Keratinocyte (primary cell): ENCODE measurements at regions not wholly inside any gene's neighbourhood (a gene's known extent, or its start where the extent isn't known, plus 50 kb on each side); places are given as distances from the start of the nearest gene placed in this dataset.

Experiments used
- DNase-seq: peaks from one replicate; pipeline ENCODE4 v3.0.0-alpha.2; 2011; ENCODE audit warnings: low read depth, missing footprints, low spot score
- FAIRE-seq: peaks from 2 replicates; lab custom pipeline; 2011; peaks lifted over from hg19 to GRCh38; lab: Jason Lieb, UNC
- H2AFZ ChIP-seq: 2 replicates; pipeline ENCODE4 v1.6.0; 2012; ENCODE audit warnings: low read length, control low read depth, inconsistent platforms; ENCODE audit not compliant: control insufficient read depth
- H3K27ac ChIP-seq: 2 replicates; pipeline ENCODE4 v1.5.1; 2011; ENCODE audit warnings: low read length; ENCODE audit not compliant: control insufficient read depth, insufficient read depth
- H3K27me3 ChIP-seq: 3 replicates; pipeline ENCODE4 v1.6.0; 2011; ENCODE audit warnings: low read length; ENCODE audit not compliant: control insufficient read depth, insufficient read depth; ENCODE audit errors: extremely low read depth
- H3K36me3 ChIP-seq, 2 experiments: 2 replicates in 1 of 2; 3 replicates in 1 of 2; pipeline ENCODE4 v1.5.1; 2011; ENCODE audit warnings: low read length in 2 of 2, mild to moderate bottlenecking in 1 of 2; ENCODE audit not compliant: control insufficient read depth in 2 of 2, insufficient read depth in 2 of 2; ENCODE audit errors: extremely low read depth in 1 of 2
- H3K4me1 ChIP-seq: 3 replicates; pipeline ENCODE4 v1.5.1; 2011; ENCODE audit warnings: low read length; ENCODE audit not compliant: control insufficient read depth, insufficient read depth; ENCODE audit errors: extremely low read depth
- H3K4me2 ChIP-seq: 3 replicates; pipeline ENCODE4 v1.6.0; 2011; ENCODE audit warnings: low read depth, low read length; ENCODE audit not compliant: control insufficient read depth, insufficient read depth; ENCODE audit errors: extremely low read depth
- H3K4me3 ChIP-seq, 3 experiments: fragments of 200-600 bp in 1 of 3; sonication (generic) in 1 of 3; 2 replicates in 2 of 3; 3 replicates in 1 of 3; pipeline ENCODE4 v1.5.1; 2011 to 2016; ENCODE audit warnings: low read length in 3 of 3, mild to moderate bottlenecking in 3 of 3, control low read depth in 2 of 3, inconsistent platforms in 1 of 3, low read depth in 1 of 3, mixed read lengths in 1 of 3, mixed run types in 1 of 3, moderate library complexity in 1 of 3; ENCODE audit not compliant: control insufficient read depth in 2 of 3, insufficient read depth in 2 of 3; ENCODE audit errors: extremely low read depth in 1 of 3
- H3K79me2 ChIP-seq: 2 replicates; pipeline ENCODE4 v1.6.0; 2012; ENCODE audit warnings: low read length; ENCODE audit not compliant: control insufficient read depth, insufficient read depth
- H3K9ac ChIP-seq: 3 replicates; pipeline ENCODE4 v1.6.0; 2011; ENCODE audit warnings: low read length; ENCODE audit not compliant: control insufficient read depth, insufficient read depth; ENCODE audit errors: extremely low read depth
- H3K9me1 ChIP-seq: 3 replicates; pipeline ENCODE4 v1.6.0; 2011; ENCODE audit warnings: low read length; ENCODE audit not compliant: control insufficient read depth, insufficient read depth; ENCODE audit errors: extremely low read depth
- H3K9me3 ChIP-seq: 2 replicates; pipeline ENCODE4 v1.5.1; 2012; ENCODE audit warnings: low read depth, low read length; ENCODE audit not compliant: control insufficient read depth
- H4K20me1 ChIP-seq: 3 replicates; pipeline ENCODE4 v1.6.0; 2011; ENCODE audit warnings: low read length; ENCODE audit not compliant: control insufficient read depth, insufficient read depth; ENCODE audit errors: extremely low read depth
- CTCF ChIP-seq, 3 experiments: IDR thresholded peaks in 1 of 3; conservative IDR thresholded peaks in 1 of 3; optimal IDR thresholded peaks in 1 of 3; 2 replicates in 2 of 3; 3 replicates in 1 of 3; pipeline versions ENCODE3 to v1.5.1; 2011; ENCODE audit warnings: low read length in 3 of 3, mild to moderate bottlenecking in 3 of 3, moderate library complexity in 2 of 3, control low read depth in 1 of 3, inconsistent platforms in 1 of 3; ENCODE audit not compliant: insufficient read depth in 2 of 3; ENCODE audit errors: extremely low read depth in 1 of 3
- EZH2 ChIP-seq: IDR thresholded peaks from one replicate; pipeline ENCODE4 v1.6.1; 2012; ENCODE audit warnings: inconsistent platforms, mild to moderate bottlenecking, low read length, moderate library complexity
- dilution Hi-C: fragments of 300-500 bp; cut with MboI; formaldehyde crosslinking; loops from one replicate; pipeline ENCODE4 v1.7.0; 2020; ENCODE audit warnings: low sequenced_read_pairs; ENCODE audit not compliant: extremely low pct_ligation_motif_present

GRCh38 chr3:180316321-180316720 is 279.6 kb upstream of the PEX5L start:
- Histone ChIP-seq H3K79me2 (no peaks in the 10 kb centered on the region), H3K4me3 (no peak overlapping the region), H3K27ac (no peak overlapping the region), H3K4me1 (no peaks in the 10 kb centered on the region), H3K9me1 (no peaks in the 10 kb centered on the region), H3K4me2 (no peak overlapping the region), H3K36me3 (no peaks in the 10 kb centered on the region), H3K9ac (no peak overlapping the region), H3K9me3 (no peaks in the 10 kb centered on the region), H4K20me1 (no peaks in the 10 kb centered on the region), H2AFZ (no peak overlapping the region), H3K27me3 (no peaks in the 10 kb centered on the region)
- no peak for DNase-seq
- no peak for TF ChIP-seq EZH2
- TF ChIP-seq CTCF (optimal IDR thresholded peaks at IDR 0.05 in 1 of 3, IDR thresholded peaks at IDR 0.05 in 1 of 3, conservative IDR thresholded peaks at IDR 0.05 in 1 of 3; ENCODE audit: extremely low read depth in 1 of 3, insufficient read depth in 2 of 3, low read length in 3 of 3): no peak
- dilution Hi-C loops: no loop called here
- no peak for FAIRE-seq

DNA sequence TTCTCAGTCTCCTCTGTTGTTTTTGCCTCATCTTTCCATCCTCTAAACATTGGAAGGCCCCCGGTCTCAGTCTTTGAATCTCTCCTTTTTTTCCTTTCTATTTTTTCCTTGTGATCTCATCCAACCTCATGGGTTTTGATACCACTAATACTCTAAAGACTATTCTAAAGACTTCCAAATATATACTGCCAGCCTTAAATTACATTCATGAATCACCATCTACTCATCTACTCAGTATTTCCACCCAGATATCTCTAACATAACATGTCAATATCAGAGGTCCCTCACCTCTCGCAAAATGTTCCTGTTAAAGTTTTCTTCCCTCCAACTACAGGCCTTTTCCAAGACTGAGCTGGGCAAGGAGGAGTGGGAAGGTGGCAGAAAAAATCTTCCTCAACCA is 282.5 kb upstream of the TTC14 start:
- no peak for DNase-seq
- Histone ChIP-seq H3K27me3 (no peaks in the 10 kb centered on the region), H3K9me3 (no peaks in the 10 kb centered on the region)

More for the DNA sequence above, 282.5 kb upstream of the TTC14 start:
- H3K9ac ChIP-seq: no peak overlapping the region
- H3K27ac ChIP-seq: no peak overlapping the region
- no peak for FAIRE-seq
- dilution Hi-C loops: no loop called here
- no peaks in the 10 kb centered on the region for H4K20me1 ChIP-seq
- no peaks in the 10 kb centered on the region for H3K4me1 ChIP-seq
- no peak overlapping the region for H2AFZ ChIP-seq
- no peaks in the 10 kb centered on the region for H3K36me3 ChIP-seq
- H3K4me3 ChIP-seq: no peak overlapping the region
- H3K79me2 ChIP-seq: no peaks in the 10 kb centered on the region
- no peak for TF ChIP-seq CTCF (optimal IDR thresholded peaks at IDR 0.05 in 1 of 3, IDR thresholded peaks at IDR 0.05 in 1 of 3, conservative IDR thresholded peaks at IDR 0.05 in 1 of 3; ENCODE audit: extremely low read depth in 1 of 3, insufficient read depth in 2 of 3, low read length in 3 of 3)
- TF ChIP-seq EZH2: no peak
- H3K4me2 ChIP-seq: no peak overlapping the region
- no peaks in the 10 kb centered on the region for H3K9me1 ChIP-seq
